ENCODE measurements at regions not wholly inside any gene's neighbourhood (a gene's known extent, or its start where the extent isn't known, plus 50 kb on each side); places are given as distances from the start of the nearest gene placed in this dataset.
"Not testable (repeated sequence)": the region's sequence is repeated elsewhere in the genome, so short reads cannot be mapped to it uniquely, and the experiment has no call there.

DNA sequence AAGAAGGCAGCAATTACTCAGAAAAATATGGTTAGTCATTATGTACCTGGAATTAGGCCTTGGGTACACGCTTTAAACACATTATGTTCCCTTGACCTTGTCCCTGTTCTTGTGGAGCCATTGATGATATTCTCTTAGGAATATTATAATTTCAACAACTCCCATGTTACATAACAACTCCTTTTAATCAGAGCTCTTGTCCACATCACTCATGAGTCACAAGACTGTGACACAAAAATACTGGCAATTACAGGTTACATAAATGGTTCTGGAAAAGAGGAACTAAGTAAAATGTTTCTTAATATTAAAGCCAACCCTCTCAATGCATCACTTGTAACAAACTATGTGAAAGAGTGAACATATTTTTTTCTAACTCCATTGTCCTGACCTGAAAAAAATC, 143.8 kb upstream of the PCLO start:
- no peak for DNase-seq (ENCODE audit: low read depth in 2 of 2)

DNA sequence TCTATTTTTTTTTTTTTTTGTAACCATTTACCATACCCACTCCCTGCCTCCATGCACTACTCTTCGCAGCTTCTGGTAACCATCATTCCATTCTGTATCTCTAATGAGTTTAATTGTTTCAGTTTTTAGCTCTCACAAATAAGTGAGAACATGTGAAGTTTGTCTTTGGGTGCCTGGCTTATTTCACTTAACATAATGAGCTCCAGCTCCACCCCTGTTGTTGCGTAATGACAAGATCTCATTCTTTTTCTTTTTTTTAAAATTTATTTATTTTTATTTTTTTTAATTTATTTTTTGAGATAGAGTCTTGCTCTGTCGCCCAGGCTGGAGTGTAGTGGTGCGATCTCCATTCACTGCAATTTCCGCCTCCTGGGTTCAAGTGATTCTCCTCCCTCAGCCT, 142.3 kb upstream of the PCLO start:
- DNase-seq (ENCODE audit: low read depth in 2 of 2), result no peak

DNA sequence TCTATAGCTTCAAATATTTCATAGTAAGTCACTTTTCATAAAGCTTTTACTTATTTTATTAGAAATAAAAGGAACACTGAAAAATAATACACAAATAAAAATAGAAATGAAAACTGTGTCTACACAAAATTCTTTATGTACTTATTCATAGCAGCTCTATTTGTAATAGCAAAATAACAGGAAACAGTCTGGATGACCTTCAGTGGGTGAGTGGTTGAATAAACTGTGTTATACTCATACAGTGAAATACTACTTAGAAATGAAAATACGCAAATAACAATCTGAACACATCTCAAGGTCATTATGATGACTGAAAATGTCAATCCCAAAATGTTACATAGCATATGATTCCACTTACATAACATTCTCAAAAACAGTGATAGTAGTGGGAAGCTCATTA, 138.7 kb upstream of the PCLO start:
- peak; percentile 73 to 92 for DNase-seq (ENCODE audit: low read depth in 2 of 2)

DNA sequence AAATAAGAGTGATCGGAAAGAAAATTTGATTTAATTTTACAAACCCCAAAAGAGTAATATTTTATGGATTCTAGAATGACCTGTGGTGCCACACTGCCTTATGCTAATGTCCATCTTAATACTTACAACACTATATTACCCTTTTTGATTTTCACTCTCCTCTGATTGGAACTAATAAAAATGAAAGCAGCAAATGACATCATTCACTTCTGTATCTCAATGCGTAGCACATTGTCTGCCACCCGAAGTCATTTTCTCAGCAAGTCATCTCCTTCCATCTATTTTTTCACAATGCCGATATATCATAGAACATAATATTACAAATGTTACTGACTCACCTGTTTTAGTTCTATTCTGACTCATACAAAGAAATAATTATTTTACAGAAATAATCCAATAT, 127.5 kb upstream of the PCLO start:
- DNase-seq (ENCODE audit: low read depth in 2 of 2), result no peak

DNA sequence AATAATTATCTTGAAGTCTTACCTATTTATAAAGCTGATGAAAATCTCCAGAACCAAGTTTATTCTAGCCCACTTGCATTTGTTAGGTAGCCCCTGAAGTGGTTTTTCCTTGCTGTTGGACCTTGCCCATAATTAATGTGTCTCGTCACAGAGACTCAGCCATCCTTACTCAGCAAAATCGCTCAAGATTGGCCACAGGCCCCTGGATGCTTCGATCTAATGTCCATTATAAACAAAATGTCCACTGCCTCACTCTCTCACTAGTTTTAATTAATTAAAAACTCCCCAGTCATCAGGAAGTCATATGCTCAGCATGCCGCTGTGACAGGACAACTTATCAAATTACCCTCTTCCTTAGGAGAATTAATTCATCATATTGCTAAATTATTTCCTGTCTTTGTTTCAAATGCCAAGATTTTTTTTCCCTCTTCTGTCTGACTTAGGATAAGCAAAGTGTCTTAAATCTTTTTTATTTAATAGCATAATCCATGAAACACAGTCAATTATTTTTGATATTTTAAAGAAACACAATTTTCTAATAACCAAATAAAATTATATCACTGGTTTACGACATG, 126.8 kb upstream of the PCLO start:
- DNase-seq (ENCODE audit: low read depth in 2 of 2), result peak in 1 of 2 donors; percentile 8

DNA sequence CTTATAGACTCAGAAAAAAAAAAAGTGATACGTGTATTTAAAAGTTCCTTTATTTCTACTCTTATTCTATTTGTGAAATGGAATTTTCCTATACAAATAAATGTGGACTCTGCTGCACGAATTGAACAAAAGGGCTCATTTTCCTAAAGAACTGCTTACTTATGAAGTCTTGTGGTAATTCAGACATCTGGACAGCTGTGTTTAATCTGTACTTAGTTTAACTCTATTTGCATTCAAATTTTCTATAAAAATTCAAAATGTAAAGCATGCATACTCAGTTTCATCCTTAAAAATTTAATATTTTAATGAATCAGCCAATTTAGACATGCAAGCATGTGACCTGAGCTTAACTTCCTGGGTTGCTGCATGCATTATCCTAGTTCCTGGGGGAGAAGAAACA, 118.0 kb upstream of the PCLO start:
- DNase-seq (ENCODE audit: low read depth in 2 of 2), result no peak

DNA sequence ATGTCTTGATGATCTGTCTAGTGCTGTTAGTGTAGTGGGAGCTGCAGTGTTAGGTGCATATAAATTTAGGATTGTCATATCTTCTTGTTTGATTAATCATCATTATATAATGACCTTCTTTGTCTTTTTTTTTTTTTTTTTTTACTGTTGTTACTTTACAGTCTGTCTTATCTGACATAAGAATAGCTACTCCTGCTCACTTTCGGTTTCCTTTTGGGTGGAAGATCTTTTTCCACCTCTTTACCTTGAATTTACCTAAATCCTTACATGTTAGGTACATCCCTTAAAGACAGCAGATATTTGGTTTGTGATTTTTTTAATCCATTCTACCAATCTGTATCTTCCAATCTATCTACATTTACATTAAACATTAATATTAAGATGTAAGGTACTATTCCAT, 113.6 kb upstream of the PCLO start:
- no peak for DNase-seq (ENCODE audit: low read depth in 2 of 2)

DNA sequence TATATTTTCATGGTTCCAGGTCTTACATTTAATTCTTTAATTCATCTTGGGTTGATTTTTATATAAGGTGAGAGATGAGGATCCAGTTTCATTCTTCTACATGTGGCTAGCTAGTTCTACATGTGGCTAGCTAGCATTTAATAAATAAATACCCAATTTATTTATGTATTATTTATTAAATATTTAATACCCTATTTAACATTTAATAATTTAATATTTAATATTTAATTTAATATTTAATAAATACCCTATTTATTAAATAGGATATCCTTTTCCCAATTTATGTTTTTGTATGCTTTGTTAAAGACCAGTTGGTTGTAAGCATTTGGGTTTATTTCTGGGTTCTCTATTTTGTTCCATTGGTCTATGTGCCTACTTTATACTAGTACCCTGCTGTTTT, 111.0 kb upstream of the PCLO start:
- DNase-seq (ENCODE audit: low read depth in 2 of 2), result no peak

DNA sequence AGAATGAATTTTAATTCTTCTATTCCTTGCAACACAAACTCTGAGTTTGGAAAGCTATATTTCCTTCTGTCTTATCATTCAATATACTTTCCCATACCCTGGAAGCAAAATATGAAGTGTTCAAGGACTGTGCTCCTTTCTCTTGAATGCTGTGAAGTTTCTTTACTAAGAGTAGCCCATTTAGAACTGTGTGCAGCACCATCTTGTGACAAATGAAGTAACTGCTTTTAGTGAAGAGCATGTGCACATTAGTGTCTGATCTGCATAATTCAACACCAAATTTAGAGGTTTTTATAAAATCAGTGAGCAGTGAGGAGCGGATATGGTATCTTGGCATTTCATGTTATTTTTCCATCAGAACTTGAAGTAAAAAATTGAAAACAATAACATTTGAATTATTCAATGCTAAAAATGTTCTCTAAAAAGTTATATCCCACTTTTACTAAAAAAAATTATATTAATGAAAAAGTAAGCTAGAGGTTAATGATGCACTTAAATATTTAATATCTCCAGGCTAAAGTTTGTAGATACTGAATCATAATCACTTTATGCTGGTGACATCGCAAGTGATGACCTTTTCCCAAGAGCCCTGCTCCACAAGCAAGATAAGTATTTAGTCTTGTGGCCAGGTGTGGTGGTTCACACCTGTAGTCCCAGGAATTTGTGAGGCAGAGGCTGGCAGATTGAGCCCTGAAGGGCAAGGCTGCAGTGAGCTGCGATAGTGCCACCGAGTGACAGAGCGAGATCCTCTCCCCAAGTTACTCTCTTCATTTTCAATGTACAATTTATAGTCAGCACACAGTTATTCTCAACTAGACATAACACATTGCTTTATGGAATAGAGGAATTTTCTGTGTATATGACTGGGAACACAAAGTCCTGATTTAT, 108.8 kb upstream of the PCLO start:
- DNase-seq (ENCODE audit: low read depth in 2 of 2), result peak; percentile 39 to 59

DNA sequence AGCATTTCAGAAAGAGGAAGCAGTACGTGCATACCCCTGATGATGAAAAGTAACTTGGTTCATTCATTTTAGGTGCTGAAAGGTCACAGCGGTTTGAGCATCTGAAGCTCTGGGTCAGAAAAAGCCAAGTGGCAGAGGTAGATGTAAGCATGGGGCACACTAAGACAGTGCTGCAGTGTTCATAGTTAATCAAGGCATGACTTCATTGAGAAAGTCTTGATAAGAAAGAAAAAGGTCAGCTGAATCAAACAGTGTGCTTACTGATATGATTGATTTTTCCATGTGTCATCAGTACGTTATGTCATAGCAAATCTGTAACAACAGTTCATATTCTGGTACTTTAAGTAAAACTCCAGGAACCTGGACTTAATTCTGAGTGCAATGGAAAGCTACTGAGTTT, 107.7 kb upstream of the PCLO start:
- DNase-seq (ENCODE audit: low read depth in 2 of 2), result no peak

DNA sequence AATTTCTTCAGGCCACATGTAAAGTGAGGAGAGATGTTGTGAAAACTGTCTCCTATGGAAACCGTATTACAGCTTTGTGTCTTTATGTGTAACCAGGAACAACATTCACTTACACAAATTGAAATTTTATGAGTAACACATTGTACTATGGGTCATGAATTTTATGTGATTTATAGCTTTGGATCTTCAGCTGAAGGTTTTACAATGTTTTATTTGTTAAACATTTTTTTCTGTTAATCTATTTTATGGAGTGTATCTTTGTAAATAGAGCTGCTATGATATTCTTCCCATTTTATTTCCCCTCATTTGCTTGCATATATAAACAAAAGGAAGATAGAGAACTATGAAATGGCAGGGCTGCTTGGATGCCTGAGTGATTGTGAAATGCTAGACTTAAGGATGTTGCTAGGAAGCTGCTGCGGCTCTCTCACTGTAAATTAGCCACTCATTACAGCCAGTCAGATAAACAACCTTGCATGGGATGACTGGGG, 104.5 kb upstream of the PCLO start:
- no peak for DNase-seq (ENCODE audit: low read depth in 2 of 2)

DNA sequence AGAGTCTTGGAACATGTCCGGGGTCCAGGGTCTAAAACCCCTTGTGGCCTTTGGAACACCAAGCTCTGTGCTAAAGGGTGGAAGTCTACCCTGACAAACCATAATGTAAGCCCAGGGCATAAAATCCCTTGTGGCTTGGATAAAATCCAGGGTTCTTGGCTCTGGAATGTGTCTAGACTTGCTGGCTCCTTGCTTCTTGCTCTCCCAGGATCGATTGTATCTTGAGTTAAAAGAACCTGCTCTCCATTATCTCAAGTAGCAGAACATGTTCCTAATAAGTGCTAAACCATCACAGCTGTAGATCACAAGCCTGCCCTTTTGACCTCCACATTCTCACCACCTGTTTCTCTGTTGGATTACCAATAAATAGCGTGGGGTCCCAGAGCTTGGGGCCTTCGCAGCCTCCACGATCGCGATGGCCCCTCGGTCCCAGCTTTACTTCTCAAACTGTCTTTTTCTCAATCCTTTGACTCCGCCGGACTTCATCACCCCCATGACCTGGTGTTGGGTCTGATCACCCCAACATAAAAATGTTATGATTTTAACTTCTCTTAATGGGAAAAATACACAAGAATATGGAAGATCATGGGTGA, 100.9 kb upstream of the PCLO start:
- not testable (repeated sequence) for DNase-seq (ENCODE audit: low read depth in 2 of 2)

DNA sequence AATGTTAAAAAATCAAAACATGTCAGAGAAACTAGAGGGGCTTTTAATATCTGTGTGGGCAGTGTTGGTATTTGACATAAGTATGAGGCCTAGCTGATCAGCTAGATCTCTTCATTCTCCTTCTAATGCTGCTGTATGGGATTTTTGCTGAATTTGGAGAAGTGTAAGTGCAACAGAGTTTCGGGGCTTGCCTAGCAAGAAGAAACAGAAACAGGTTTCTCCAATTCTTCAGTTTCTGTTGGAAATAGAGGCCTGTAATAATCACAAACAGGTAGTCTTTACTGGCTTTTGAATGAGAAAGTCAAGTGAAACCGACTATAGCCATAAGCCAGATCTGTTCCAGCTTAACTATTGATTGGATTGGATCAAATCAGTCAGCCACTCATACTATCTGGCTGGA, 96.4 kb upstream of the PCLO start:
- no peak for DNase-seq (ENCODE audit: low read depth in 2 of 2)

DNA sequence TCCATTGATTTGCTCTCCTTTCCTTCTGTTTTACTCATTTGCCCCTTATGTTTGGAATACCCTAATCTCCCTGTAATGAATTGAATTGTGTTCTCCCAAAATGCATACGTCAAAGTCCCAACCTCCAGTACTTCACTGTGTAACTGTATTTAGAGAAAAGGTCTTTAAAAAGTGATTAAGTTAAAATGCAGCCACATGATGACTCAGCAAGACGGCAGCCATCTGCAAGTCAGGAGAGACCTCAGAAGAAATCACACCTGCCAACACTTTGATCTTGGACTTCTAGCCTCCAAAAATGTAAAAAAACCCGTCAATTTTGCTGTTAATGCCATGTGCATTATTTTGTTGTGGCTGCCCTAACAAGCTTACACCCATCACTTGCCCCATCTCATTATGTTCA, 85.3 kb upstream of the PCLO start:
- DNase-seq (ENCODE audit: low read depth in 2 of 2), result no peak

DNA sequence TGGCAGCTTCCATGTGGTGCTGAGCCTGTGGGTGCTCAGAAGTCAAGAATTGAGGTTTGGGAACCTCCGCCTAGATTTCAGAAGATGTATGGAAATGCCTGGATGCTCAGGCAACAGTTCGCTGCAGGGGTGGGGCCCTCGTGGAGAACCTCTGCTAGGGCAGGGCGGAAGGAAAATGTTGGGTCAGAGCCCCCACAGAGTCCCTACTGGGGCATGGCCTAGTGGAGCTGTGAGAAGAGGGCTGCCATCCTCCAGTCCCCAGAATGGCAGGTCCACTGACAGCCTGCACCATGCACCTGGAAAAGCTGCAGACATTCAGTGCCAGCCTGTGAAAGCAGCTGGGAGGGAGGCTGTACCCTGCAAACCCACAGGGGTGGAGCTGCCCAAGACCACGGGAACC, 56.5 kb upstream of the PCLO start:
- not testable (repeated sequence) for DNase-seq (ENCODE audit: low read depth in 2 of 2)

DNA sequence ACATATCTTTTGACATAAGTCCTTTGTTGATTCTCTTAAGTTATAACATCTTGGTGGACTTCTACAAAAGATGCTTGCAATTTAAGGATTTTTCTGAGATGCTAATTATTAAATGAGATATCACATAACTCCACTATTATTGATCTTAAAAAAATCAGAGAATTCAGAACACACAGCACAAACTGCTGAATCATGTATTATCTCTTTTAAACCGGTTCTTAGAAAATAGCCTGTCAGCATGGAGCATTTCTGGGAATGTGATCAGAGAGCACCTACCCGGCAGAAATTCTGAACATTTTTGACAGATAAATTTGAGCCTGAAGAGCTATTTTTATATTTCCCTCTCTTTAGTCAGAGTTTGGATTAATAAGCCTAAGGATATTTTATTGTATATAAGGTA, 50.2 kb upstream of the PCLO start:
- no peak for DNase-seq (ENCODE audit: low read depth in 2 of 2)

Data from dermis microvascular lymphatic vessel endothelial cell (primary cell).